ENCODE measurements at regions not wholly inside any gene's neighbourhood (a gene's known extent, or its start where the extent isn't known, plus 50 kb on each side); places are given as distances from the start of the nearest gene placed in this dataset.

DNA sequence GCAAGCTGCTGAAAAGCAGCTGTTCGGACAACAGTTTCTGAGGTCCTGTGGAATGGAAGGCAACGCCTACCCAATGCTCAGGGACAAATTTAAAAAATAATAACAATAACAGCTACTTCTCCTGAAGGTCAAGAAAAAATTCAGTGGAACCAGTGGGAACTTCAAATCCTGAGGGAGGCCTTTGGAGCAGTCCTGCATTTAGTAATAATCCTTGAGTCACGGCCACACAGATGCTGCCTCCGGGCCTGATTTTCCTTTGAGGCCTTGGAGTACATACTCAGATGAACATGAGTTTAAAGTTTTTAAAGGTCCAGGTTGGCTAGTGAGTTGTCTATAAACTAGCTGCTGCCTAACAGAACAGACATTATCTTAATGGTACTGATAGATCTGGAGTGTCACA lies 268.0 kb downstream of the MSRB3 start:
- no peak for DNase-seq (ENCODE audit: low spot score)

DNA sequence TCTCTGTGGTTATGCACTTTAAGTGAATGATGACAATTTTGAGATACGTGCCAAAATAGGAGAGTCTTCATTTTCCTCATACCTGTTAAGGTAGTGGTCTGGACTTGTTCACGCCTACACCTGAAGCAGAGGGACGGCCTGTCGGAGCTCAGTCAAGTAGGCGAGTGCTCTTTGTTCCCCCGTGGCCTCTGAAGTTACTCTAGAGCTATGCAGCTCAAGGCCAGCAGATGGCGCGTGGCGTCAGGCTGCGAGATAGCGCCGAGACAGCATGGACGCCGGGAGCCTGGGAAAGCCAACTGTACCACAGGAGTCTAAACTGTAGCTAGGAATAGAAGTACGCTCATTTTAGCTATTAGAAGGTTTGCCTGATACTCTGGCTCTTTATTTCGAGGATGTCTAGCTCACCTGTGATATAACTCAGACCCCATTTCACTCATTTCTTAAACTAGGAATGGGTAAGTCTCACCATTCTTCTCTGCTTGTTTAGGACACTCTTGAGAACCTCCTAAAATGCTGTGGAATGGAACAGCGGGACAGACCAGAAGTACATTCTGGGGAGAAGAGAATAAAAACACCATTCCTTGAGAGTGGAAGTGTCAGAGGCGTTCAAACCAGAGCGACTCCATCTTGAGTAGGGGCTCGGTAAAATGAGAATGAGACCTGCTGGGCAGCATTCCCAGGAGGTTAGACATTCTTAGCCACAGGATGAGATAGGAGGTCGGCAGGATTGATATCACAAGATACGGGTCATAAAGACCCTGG lies 267.4 kb upstream of the HMGA2 start:
- DNase-seq (ENCODE audit: low spot score): peak; percentile 86

DNA sequence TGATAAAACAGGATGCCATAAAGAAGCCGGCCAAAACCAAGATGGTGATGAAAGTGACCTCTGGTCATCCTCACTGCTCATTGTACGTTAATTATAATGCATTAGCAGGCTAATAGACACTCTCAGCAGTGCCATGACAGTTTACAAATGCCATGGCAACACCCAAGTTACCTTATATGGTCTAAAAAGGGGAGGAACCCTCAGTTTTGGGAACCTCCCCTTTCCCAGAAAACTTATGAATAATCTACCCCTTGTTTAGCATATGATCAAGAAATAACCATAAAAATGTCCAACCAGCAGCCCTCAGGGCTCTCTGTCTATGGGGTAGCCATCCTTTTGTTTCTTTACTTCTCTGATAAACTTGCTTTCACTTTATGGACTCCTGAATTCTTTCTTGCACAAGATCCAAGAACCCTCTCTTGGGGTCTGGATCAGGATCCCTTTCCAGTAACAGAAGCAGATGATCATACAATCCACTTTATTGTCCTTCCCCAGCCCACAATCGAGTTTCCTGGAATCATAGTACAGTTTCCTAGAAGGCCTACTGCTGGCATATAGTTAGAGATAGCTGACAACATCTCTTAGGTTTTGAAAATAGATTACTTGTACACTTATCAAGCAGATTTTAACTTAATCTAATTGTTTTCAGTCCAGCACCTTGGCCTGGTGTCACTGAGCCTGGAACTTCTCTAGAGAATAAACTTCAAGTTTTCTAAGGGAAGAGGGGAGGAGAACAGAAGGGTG lies 266.7 kb upstream of the HMGA2 start:
- DNase-seq (ENCODE audit: low spot score): no peak

DNA sequence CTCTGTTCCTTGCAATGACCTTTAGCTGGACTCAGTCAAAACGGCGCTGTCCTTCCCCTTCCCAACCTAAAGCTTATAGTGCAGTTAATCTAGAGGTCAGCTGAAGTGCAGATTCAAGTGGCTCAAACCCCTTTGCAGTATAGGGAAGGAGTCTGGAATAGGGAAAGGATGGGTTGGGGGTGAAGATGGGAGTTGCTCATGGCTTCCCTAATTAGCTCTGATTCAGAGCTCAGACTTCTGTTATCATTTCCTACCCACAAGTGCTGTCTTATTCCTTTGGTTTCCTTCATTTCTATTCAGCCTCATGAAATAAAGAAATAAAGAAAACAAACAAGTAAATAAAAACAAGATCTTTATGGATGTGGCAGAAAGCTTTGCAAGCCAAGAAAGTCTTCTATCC lies 264.0 kb upstream of the HMGA2 start:
- DNase-seq (ENCODE audit: low spot score): no peak

DNA sequence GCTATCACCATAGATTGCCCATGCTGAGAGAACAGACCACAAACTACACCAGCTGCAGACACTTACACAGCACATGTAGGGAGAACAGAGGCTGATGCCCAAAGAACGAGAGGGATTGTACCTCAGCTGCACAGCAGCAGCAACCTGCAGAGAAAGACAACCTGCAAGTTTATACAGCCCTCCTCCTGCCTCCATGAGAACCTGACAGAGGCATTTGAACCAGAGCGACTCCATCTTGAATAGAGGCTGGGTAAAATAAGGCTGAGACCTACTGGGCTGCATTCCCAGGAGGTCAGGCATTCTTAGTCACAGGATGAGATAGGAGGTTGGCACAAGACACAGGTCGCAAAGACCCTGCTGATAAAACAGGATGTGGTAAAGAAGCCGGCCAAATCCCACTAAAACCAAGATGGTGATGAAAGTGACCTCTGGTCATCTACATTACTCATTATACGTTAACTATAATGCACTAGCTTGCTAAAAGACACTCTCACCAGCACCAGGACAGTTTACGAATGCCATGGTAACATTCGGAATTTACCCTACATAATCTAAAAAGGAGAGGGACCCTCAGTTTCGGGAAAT lies 262.4 kb upstream of the HMGA2 start:
- DNase-seq (ENCODE audit: low spot score): no peak

DNA sequence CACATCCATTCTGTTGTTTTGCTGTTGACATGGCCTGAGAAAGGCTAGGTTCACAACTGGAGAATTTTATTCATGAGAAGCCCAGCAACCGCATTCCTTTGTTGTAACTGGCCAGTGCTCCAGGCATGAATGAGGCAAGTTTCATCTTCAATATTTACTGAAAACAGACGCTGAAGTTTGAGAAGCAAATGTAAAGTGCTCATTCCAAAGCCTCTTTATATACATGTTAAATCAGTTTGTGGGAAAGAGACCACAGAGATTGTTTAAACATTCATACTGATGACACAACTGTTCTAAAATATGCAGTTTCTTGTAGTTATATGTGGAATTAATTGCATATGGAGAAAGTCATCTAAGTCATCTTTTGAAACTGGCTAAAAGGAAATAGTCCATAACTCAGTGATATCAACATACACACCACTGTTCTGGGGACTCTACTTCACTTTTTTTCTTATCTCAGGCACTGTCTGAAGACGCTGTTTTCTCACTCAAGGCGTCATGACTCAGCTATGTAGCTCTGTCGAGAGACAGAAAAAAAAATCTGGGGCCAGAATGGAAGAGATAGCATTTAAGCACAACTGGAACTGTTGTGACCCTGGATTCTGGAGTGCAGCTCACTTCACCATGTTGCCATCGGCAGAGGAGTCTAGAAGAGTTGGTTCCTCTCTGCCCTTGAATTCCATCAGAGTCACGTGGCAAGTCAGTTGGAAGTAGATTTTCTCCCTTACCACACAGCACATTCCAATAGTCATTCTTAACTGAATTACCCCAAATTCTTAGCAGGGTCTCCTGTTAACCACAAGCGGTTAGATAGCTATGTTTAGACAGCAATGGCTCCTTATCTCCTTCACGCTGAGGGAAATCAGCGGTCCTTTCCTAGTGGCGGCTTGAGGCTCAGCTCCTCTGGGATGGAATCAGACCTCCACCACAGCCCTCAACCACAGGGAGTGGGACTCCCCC lies 258.4 kb upstream of the HMGA2 start:
- DNase-seq (ENCODE audit: low spot score): peak; percentile 90

DNA sequence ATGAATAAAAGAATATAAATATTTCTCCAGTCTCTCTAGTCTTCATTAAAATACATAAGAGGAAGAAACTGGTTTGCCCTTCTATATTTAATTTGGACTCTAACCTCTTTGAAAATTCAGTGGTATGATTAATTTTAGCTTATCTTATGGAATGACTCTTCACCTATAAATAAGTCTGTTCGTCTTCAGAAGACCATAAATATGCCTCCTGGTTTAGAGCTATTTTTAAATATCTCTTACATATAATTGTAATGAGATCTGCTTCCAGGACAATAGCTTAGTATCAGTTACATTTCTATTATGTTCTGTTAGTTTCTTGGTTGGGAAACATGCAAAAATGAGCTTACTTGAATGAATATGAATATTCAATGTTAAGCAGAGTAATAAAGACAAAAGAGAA lies 257.5 kb upstream of the HMGA2 start:
- no peak for DNase-seq (ENCODE audit: low spot score)

DNA sequence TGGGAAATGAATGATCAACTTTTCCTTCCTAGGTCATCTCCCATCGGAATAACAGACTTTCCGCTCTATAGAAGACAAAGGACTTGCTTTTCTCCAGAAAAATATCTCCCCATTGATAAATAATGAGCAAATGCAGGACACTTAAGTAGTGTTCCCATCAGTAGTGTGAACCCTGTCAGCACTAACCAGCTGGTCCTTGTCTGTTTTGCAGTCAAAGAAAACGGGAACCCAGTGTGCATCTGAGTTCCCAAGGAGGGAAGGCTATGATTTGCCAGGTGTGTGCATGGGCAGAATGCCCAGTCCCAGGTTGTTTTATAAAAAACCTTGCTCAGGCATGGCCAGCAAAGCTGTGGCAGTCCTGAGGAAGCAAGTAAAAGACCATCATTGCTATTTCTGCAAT lies 256.5 kb upstream of the HMGA2 start:
- no peak for DNase-seq (ENCODE audit: low spot score)

DNA sequence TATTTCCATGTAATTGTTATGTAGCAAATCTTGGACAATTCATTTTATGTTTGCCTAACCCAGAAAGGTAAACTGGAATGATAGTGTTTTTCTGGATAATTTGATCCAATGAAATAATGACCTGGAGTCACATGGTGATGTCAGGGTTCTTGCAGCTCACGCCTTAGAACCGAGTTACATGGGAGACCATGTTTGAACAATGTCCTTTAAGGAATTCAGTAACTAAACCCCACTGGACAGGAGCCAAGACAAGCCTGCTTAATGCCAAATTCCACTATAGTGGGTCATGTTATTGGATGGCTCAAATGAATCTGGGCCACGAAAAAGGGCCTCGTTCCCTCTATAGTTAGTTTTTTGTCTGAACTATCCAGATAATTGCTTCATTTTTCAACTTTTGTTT lies 255.8 kb upstream of the HMGA2 start:
- DNase-seq (ENCODE audit: low spot score): peak; percentile 58

DNA sequence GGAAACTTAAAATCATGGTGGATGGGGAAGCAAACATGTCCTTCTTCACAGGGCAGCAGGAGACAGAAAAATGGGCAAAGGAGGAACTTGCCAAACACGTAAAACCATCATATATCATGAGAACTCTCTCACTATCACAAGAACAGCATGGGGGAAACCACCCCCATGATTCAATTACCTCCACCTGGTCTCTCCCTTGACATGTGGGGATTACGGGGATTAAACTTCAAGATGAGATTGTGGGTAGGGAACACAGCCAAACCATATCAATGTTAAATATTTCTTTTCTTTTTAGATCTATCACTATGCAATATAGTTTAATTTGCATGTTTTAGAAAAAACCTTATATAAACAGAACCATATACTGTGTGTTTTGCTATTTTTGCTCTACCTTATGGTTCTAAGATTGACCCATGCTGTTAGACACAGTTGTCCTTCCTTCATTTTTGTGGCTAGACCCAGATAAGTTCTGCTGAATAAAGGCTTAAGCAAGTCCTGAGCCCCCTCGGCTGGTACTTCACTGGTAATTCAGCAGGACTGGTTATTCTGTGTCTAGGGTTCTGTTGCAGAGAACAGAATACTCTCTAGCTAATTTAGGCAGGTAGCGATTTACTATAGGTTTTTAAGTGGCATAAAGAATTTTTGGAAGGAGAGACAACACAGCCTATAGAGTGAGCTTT lies 253.7 kb upstream of the HMGA2 start:
- no peak for DNase-seq (ENCODE audit: low spot score)

DNA sequence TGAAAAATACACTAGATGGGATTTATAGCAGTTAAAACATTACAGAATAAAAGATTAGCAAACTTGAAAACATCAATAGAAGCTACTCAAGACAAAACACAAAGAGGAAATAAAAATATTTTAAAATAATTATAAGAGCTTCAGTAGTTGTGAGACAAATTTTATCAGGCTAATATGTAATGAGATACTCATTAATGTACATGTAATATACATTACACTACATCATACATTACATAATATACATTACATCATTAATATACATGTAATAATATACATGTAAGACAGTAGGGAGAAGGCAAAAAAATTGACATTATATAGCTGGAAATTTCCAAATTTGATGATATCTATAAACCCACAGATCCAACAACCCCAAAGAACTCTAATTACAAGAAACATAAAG lies 249.4 kb upstream of the HMGA2 start:
- DNase-seq (ENCODE audit: low spot score): no peak

DNA sequence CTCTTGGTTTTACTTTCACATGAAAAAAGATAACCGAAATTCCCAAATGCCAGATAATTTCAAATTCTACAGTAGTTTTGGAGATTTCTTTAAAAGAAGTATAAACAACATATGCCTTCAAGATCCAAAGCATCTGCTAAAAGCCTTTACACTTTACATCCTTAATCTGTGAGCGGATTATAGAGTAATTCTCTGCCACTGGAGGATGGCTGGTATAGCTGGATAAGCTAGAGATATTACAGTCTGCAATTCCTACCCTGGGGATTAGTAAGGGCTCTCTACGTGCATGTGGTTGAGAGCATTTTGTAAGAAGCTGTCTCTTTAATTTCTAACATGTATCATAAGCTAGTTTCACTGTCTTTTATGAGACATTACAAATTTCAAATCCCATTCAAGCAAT lies 240.3 kb upstream of the HMGA2 start:
- peak; percentile 91 for DNase-seq (ENCODE audit: low spot score)

DNA sequence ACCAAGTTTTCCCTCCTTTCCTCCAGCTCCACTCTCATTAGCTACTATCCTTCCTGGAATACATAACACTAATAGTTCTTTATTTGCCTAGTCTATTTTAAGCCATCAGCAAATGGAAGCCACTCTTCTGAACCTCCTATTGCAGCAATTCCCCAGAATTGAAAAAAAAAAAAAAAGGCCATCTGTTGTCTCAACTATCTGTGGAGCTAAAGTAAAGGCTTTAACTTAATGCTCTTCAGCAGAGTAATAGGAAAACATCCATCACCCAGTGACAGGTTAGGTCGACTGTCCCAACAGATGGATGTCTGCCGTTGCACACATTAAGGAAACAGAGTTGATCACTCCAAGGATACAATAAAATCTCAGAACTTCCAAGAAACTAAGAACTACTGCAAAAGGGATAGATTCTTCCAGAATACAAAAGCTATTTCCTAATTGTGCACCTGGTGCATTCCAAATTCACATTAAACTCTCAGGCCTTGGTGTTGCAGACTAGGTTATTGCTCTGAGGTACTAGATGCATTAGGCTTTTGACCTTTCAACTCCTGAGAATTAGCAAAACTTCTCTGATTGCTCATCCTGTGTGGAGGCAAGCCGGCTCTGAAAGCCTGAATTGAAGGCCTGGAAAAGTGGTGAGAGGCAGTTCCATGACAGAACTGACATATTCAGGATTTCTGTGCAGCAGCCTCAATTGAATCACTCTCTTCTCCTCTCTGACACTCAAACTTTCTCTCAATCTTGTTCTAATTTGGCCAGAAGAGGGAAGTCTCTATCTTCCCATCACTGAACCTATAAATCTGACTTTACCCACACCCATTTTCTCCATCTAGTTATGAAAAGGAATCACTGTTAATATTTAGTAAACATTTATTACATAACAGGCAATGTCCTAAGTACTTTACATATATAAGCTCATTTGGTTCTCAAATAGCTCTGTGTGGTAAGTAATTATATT lies 238.4 kb upstream of the HMGA2 start:
- DNase-seq (ENCODE audit: low spot score): peak; percentile 90

DNA sequence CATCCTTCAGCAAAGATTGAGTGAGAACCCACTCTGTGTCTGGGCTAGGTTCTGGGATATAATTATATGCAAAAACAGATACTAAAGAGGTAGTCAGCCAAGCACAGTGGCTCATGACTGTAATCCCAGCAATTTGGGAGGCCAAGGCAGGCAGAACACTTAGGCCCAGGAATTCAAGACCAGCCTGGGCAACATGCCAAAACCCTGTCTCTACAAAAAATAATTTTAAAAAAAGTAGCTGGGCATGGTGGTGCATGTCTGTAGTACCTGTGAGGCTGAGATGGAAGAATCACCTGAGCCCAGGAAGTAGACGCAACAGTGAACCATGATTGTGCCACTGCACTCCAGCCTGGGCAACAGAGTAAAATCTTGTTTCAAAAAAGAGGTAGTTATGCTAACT lies 237.5 kb upstream of the HMGA2 start:
- DNase-seq (ENCODE audit: low spot score): no peak

DNA sequence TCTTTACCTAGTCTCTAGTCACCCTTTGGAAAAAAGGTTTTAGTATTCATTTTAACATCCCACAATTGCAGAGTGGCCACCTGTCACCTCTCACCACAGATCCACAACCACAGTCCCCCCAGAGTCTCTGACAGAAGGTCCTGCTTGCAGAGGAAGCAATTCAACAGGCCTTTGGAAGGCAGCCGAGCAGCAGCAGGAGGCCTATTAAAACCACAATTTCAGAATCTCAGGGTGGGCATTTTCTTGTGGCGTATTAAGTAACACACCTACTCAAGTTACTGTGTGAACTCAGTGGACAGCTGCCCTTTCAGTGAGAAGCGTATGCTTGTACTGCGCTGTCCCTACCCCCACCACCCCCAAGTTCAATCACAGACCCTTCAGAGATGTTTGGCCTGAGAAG lies 234.0 kb upstream of the HMGA2 start:
- DNase-seq (ENCODE audit: low spot score): no peak

DNA sequence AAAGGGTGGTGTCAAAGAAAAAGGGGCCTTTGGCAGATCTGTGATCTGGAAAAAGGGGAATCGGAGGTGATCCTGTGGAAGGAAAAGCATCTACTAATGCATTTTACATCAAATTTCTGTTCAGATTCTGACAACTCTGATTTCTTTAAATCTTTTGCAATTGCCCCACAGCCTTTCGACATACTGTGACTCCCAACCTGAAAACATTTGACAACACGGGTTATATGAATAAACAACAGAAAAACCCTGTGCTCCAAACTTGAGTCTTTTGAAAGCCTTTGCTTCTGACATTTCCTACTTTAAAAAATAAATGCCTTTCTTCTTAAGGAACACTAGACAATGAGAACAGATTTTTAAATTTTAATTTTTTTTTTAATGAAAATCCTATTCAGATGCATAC lies 231.9 kb upstream of the HMGA2 start:
- DNase-seq (ENCODE audit: low spot score): no peak

DNA sequence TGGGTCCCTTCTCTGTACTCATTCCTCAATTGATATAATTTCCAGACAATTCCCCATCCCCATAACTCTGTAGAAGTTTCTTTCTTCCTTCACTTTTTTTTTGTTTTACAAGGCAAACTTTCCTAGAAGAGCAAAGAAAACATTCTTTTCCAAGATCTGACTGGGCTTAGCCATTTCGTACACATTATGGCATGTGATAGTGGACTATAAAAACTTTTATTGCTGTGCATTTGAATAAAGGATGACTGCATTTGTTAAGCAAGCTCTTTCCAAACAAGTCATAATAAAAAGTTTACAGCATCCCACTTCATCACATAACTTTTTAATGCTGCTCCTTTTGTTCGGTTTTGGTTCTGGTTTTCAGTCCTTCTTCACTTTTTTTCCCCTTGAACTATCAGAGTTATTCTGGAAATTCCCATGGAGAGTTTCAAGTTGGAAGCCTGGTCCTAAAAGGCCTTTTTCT lies 231.0 kb upstream of the HMGA2 start:
- DNase-seq (ENCODE audit: low spot score): peak; percentile 86

DNA sequence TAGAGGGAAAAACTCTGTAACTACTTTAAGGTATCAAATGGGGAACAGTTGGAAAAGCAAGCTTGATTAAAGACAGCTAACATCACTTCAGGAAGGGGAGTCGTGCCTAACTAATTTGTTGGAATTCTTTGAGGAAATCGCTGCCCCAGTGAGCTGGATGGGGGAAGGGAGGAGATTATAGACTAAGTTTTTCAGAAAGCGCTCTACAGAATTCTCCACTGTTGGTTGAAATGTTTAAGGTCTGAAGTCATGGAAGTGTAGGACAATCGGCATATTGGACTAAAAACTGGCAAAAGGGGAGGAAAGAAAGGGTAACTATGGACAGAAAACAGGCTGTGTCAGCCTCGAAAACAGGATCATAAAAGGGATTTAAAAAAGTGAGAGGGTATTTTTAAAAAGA lies 229.9 kb upstream of the HMGA2 start:
- DNase-seq (ENCODE audit: low spot score): peak; percentile 54

DNA sequence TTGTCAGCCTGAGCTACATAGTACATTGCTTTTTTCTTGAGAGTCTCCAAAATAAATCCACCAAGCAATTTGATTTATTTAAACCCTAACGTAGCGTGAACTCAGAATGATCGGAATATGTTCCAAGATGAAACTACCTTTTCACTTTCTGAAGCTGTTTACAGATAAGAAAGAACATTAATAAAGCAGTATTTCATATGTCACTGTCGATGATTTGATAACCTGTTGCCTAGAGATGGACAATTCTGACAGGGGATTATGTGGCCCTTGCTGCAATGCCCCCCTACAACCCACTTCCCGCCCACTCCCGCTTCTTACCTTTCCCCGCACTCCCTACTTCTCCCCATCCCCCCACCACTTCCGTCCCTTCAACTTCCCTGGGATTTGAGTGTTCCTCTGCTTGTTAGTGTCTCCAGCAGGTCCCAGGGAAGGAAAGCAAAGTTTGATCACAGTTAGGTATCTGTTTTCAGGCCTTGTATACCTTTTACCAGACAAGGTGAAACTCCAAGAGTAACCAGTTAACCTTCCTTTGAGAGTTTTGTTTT lies 229.2 kb upstream of the HMGA2 start:
- no peak for DNase-seq (ENCODE audit: low spot score)
